Fibroblast of pulmonary artery (primary cell): ENCODE measurements at regions not wholly inside any gene's neighbourhood (a gene's known extent, or its start where the extent isn't known, plus 50 kb on each side); places are given as distances from the start of the nearest gene placed in this dataset.

Experiments used
- DNase-seq: peaks from one replicate; pipeline ENCODE4 v3.0.0-alpha.2; 2010; ENCODE audit warnings: low read depth
- H3K4me3 ChIP-seq: replicated peaks from 2 replicates; pipeline ENCODE4 v1.5.1; 2011; ENCODE audit warnings: low read depth, mild to moderate bottlenecking, control low read depth, low read length, moderate library complexity
- CTCF ChIP-seq: IDR thresholded peaks from 2 replicates; pipeline ENCODE4 v1.5.1; 2011; ENCODE audit warnings: mild to moderate bottlenecking, control low read depth, low read length, inconsistent platforms; ENCODE audit errors: missing control alignments

- peak; percentile 88 for DNase-seq
- TF ChIP-seq CTCF, result no peak
- no peak overlapping the region for H3K4me3 ChIP-seq
These were observed 899.8 kb downstream of the MCTP2 start for GRCh38 chr15:95131131-95131556.

- DNase-seq, result peak; percentile 53
- TF ChIP-seq CTCF, result no peak
- H3K4me3 ChIP-seq, result no peak overlapping the region
These were observed 901.4 kb downstream of the MCTP2 start for GRCh38 chr15:95132774-95133173.

- no peak for DNase-seq
- TF ChIP-seq CTCF, result no peak
- H3K4me3 ChIP-seq, result no peak overlapping the region
These were observed 903.2 kb downstream of the MCTP2 start for GRCh38 chr15:95134431-95135110.

DNA sequence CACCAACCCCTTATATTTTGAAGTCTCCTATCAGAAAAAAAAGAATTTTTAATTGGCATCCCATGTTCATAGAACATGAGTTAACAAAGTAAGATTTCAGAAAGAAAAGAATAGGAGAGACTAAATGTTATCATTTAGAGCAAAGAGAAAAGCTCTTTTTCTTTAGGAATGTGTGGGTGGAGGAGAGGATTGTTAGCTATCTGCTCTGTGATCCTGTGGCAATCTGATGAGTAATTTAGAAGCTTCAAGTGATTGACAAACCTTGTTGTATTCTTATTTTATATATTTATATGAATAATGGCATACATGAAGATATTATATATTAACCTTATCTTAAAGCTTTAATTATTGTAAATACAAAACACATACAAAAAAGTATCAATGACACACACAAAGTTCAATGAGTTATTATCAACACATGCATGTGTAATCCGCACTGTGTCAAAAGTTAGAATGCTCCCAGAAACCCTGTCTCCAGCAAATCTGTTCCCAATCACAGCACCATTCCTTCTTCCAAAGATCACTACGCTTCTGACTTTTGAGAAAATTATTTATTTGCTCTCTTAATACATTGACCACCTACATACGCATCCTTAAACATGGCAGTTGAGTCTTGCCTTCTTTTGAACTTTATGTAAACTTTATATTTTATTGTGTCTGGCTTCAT lies 907.4 kb downstream of the MCTP2 start:
- no peak for DNase-seq
- no peak for TF ChIP-seq CTCF
- no peak overlapping the region for H3K4me3 ChIP-seq

DNA sequence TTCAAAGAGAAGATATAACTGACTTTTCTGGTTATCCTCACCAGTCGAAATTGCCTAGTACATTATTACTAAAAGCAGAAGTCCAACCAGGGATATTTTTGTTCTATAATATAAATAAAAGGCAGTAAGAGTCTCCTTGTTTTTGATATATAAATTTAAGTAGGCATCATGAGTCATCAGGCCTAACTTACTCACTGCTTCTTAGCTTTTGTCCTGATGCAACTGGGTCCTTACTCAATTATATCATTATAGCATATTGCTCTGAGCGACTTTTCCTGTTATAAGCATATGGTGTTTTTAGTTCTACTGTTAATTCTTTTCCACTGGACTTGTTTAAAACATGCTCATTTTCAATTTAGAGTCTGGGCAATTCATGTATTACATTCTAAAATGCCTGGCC lies 910.1 kb downstream of the MCTP2 start:
- TF ChIP-seq CTCF, result no peak
- peak; percentile 31 for DNase-seq
- H3K4me3 ChIP-seq, result no peak overlapping the region

GRCh38 chr15:95142531-95142930 lies 911.2 kb downstream of the MCTP2 start:
- TF ChIP-seq CTCF, result no peak

GRCh38 chr15:95146481-95146880 lies 915.1 kb downstream of the MCTP2 start:
- H3K4me3 ChIP-seq, result no peak overlapping the region
- DNase-seq, result no peak
- TF ChIP-seq CTCF, result no peak

More at GRCh38 chr15:95142531-95142930, 911.2 kb downstream of the MCTP2 start:
- DNase-seq, result no peak
- H3K4me3 ChIP-seq, result no peak overlapping the region
